ENCODE measurements at regions not wholly inside any gene's neighbourhood (a gene's known extent, or its start where the extent isn't known, plus 50 kb on each side); places are given as distances from the start of the nearest gene placed in this dataset.

- no peak for DNase-seq (ENCODE audit: low read depth)
Observed at GRCh38 chr9:14395317-14396082, 81.6 kb upstream of the NFIB start.

GRCh38 chr9:14393418-14393817 lies 79.5 kb upstream of the NFIB start:
- DNase-seq (ENCODE audit: low read depth): no peak

- DNase-seq (ENCODE audit: low read depth): no peak
Observed at GRCh38 chr9:14391620-14392019, 77.7 kb upstream of the NFIB start.

GRCh38 chr9:14389657-14390056 lies 75.7 kb upstream of the NFIB start:
- peak; percentile 17 for DNase-seq (ENCODE audit: low read depth)

- no peak for DNase-seq (ENCODE audit: low read depth)
Observed at GRCh38 chr9:14389146-14389545, 75.2 kb upstream of the NFIB start.

GRCh38 chr9:14383773-14384172 lies 69.8 kb upstream of the NFIB start:
- DNase-seq (ENCODE audit: low read depth): no peak

- peak; percentile 33 for DNase-seq (ENCODE audit: low read depth)
Observed at GRCh38 chr9:14383294-14383693, 69.4 kb upstream of the NFIB start.

GRCh38 chr9:14380061-14380836 lies 66.3 kb upstream of the NFIB start:
- DNase-seq (ENCODE audit: low read depth): no peak

GRCh38 chr9:14379280-14379679 lies 65.3 kb upstream of the NFIB start:
- DNase-seq (ENCODE audit: low read depth): no peak

- DNase-seq (ENCODE audit: low read depth): peak; percentile 18
Observed at GRCh38 chr9:14373706-14374105, 59.8 kb upstream of the NFIB start.

- DNase-seq (ENCODE audit: low read depth): peak; percentile 57
Observed at GRCh38 chr9:14373336-14373666, 59.4 kb upstream of the NFIB start.

- peak; percentile 48 for DNase-seq (ENCODE audit: low read depth)
Observed at GRCh38 chr9:14372437-14373335, 58.7 kb upstream of the NFIB start.

- no peak for DNase-seq (ENCODE audit: low read depth)
Observed at GRCh38 chr9:14369011-14369410, 55.1 kb upstream of the NFIB start.

GRCh38 chr9:14366076-14366475 lies 52.1 kb upstream of the NFIB start:
- DNase-seq (ENCODE audit: low read depth): peak; percentile 98

GRCh38 chr9:14365670-14366069 lies 51.7 kb upstream of the NFIB start:
- DNase-seq (ENCODE audit: low read depth): peak; percentile 80
